ENCODE measurements at regions not wholly inside any gene's neighbourhood (a gene's known extent, or its start where the extent isn't known, plus 50 kb on each side); places are given as distances from the start of the nearest gene placed in this dataset.
"Not testable (repeated sequence)": the region's sequence is repeated elsewhere in the genome, so short reads cannot be mapped to it uniquely, and the experiment has no call there.

DNA sequence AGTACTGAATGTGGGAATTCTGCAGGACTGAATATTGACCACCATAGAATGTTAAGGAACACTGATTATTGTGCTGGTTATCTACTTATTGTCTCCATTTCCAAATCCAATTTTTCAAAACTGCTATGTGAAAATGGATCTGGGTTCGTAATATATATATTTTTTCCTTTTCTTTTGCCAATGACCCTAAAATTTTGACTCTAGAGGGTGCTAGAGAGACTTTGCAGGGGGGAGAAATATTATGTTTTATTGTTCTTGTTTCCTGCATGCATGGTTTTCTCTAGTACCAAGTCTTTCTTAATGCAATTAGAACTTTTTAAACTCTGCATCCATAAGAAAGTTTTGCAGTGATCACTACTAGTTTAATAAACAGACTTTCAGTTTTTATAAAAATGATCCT, 1256.9 kb downstream of the BRINP3 start:
- H3K9me3 ChIP-seq = no peaks in the 10 kb centered on the region
- no peaks in the 10 kb centered on the region for H3K27me3 ChIP-seq
- H3K27ac ChIP-seq = no peak overlapping the region
- no peak for TF ChIP-seq POLR2A (IDR thresholded peaks at IDR 0.05)
- TF ChIP-seq, protein P1, sequence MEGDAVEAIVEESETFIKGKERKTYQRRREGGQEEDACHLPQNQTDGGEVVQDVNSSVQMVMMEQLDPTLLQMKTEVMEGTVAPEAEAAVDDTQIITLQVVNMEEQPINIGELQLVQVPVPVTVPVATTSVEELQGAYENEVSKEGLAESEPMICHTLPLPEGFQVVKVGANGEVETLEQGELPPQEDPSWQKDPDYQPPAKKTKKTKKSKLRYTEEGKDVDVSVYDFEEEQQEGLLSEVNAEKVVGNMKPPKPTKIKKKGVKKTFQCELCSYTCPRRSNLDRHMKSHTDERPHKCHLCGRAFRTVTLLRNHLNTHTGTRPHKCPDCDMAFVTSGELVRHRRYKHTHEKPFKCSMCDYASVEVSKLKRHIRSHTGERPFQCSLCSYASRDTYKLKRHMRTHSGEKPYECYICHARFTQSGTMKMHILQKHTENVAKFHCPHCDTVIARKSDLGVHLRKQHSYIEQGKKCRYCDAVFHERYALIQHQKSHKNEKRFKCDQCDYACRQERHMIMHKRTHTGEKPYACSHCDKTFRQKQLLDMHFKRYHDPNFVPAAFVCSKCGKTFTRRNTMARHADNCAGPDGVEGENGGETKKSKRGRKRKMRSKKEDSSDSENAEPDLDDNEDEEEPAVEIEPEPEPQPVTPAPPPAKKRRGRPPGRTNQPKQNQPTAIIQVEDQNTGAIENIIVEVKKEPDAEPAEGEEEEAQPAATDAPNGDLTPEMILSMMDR (IDR thresholded peaks at IDR 0.05) = no peak
- 65 to 67% methylated on average over 1 of the region's 1 CpG for WGBS, 2 donors
- no peaks in the 10 kb centered on the region for H3K4me1 ChIP-seq
- intact Hi-C loops (cut with DNase I) = no loop called here
- no peaks in the 10 kb centered on the region for H3K36me3 ChIP-seq
- DNase-seq = no peak
- no peak overlapping the region for H3K4me3 ChIP-seq (replicated peaks in 1 of 3)

DNA sequence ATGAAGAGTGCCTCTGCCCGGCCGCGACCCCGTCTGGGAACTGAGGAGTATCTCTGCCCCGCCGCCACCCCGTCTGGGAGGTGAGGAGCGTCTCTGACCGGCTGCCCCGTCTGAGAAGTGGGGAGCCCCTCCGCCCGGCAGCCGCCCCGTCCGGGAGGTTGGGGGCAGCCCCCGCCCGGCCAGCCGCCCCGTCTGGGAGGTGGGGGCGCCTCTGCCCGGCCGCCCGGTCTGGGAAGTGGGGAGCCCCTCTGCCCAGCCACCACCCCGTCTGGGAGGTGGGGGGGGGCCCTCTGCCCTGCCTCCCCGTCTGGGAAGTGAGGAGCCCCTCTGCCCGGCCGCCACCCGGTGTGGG, 1251.9 kb downstream of the BRINP3 start:
- WGBS, 2 donors = 100% methylated on average over 1 to 4 of the region's 28 CpGs
- H3K9me3 ChIP-seq; H3K4me1 ChIP-seq; DNase-seq; H3K27me3 ChIP-seq; H3K27ac ChIP-seq; H3K36me3 ChIP-seq; intact Hi-C loops (cut with DNase I); H3K4me3 ChIP-seq (replicated peaks in 1 of 3): not testable (repeated sequence)

DNA sequence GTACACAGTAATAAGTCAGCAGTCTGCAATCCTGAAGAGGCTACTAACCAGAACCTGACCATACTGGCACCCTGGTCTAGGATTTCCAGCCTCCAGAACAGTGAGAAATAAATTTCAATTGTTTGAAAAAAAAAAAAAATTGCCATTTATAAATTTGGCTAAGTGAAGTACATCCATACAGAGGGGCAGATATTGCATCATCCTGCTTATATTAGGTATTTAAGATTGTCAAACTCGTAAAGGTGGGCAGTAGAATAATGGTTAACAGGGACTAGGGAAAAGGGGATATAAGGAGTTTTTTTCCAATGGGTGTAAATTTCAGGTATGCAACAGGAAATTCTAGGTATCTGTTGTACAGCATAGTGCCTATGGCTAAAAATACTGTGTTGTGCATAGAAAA, 1250.9 kb downstream of the BRINP3 start:
- WGBS, 2 donors = 89 to 95% methylated on average over 1 of the region's 1 CpG
- no peaks in the 10 kb centered on the region for H3K9me3 ChIP-seq
- H3K27ac ChIP-seq = no peak overlapping the region
- no peak overlapping the region for H3K4me3 ChIP-seq (replicated peaks in 1 of 3)
- H3K36me3 ChIP-seq = no peaks in the 10 kb centered on the region
- intact Hi-C loops (cut with DNase I) = no loop called here
- TF ChIP-seq POLR2A (IDR thresholded peaks at IDR 0.05) = no peak
- TF ChIP-seq, protein P1 (IDR thresholded peaks at IDR 0.05) = no peak
- H3K27me3 ChIP-seq = no peaks in the 10 kb centered on the region
- no peak for DNase-seq
- no peaks in the 10 kb centered on the region for H3K4me1 ChIP-seq

DNA sequence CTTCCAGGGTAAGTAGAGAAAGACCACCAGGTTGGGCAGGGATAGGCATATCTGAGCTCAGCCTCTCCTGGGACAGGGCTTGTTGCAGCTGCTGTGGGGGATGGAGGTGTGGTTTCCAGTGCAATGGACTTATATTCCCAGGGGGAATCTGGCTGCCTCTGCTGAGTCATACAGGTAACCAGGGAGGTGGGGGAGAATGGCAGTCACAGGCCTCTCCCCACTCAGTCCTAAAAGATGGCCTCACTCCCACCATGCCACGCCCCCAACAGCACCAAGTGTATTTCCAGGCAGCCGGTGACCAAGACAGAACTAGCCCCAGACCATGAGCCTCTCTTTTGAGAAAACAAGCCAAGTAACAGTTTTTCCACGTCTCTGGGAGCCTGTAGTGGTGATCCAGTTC, 1240.7 kb downstream of the BRINP3 start:
- no peaks in the 10 kb centered on the region for H3K9me3 ChIP-seq
- H3K36me3 ChIP-seq = no peaks in the 10 kb centered on the region
- H3K27me3 ChIP-seq = no peaks in the 10 kb centered on the region
- intact Hi-C loops (cut with DNase I) = no loop called here
- no peak overlapping the region for H3K4me3 ChIP-seq (replicated peaks in 1 of 3)
- WGBS, 2 donors = 80 to 90% methylated on average over 3 of the region's 3 CpGs
- no peak overlapping the region for H3K27ac ChIP-seq
- TF ChIP-seq, protein P1 (IDR thresholded peaks at IDR 0.05) = no peak
- no peak for TF ChIP-seq POLR2A (IDR thresholded peaks at IDR 0.05)
- DNase-seq = no peak
- H3K4me1 ChIP-seq = no peaks in the 10 kb centered on the region

DNA sequence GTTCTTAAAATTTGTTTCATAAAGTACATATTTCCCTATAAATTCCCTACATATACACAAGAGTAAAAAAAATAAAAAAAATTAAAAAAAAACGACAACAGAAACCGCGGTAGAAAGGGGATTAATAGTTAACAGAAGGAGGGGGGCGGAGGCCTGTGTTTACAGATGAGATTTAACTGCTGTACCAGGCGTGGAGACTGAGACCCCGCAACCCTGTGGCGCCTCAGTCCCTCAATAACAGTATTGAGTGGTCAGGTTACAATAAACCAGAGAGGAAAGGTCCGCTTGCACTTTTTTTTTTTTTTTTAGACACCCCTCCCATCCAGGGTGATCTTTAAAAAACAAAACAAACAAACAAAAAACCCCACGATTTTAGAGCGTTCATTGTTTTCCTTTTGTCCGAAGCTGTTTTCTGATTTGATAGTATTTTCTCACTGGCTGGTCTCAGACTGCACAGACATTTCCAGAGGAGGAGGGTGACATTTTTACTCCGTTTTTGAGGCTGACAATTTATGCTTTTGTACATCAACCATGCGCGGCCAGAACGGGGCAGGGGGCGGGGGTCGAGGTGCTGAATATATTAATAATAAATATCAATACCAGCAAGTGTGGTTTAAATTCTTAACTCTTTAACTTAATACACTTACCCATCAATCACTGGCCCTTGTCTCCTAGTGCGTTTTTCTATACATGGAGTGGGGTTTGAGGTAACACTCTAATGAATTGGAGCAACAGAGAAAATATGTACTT, 1223.9 kb downstream of the BRINP3 start:
- Histone ChIP-seq H3K9me3 (no peaks in the 10 kb centered on the region), H3K27me3 (no peaks in the 10 kb centered on the region), H3K4me1 (no peaks in the 10 kb centered on the region), H3K4me3 (replicated peaks in 1 of 3) (no peak overlapping the region), H3K27ac (no peak overlapping the region), H3K36me3 (no peaks in the 10 kb centered on the region)
- no peak for DNase-seq
- TF ChIP-seq, protein P1 (IDR thresholded peaks at IDR 0.05) = no peak
- intact Hi-C loops (cut with DNase I) = no loop called here
- WGBS, 2 donors = 81 to 86% methylated on average over 18 of the region's 18 CpGs

DNA sequence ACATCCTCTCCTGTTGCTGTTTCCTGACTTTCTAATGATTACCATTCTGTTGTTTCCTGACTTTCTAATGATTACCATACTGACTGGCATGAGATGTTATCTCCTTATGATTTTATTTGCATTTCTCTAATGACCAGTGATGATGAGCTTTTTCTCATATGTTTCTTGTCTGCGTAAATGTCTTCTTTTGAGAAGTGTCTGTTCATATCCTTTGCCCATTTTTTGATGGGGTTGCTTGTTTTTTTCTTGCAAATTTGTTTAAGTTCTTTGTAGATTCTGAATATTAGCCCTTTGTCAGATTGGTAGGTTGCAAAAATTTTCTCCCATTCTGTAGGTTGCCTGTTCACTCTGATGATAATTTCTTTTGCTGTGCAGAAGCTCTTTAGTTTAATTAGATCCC, 1216.5 kb downstream of the BRINP3 start:
- H3K4me3 ChIP-seq (replicated peaks in 1 of 3); H3K9me3 ChIP-seq; H3K36me3 ChIP-seq; DNase-seq; intact Hi-C loops (cut with DNase I); H3K27me3 ChIP-seq; H3K4me1 ChIP-seq; H3K27ac ChIP-seq: not testable (repeated sequence)
- WGBS, 2 donors = 98 to 100% methylated on average over 1 of the region's 1 CpG
